Adrenal gland (tissue), 9 donors: ENCODE measurements at regions not wholly inside any gene's neighbourhood (a gene's known extent, or its start where the extent isn't known, plus 50 kb on each side); places are given as distances from the start of the nearest gene placed in this dataset.

ENCODE experiments used
- DNase-seq, 7 donors: peaks; one replicate each; pipeline ENCODE4 v3.0.0-alpha.2; 2019 to 2020
- H3K27ac ChIP-seq, 5 donors: fragments of 200-600 bp; sonication (generic) in 4 of 5; 1 replicate in 3 of 5; 2 replicates in 2 of 5; pipeline versions ENCODE4 v1.5.1 to v1.8.0; 2016 to 2020; ENCODE audit warnings: mild to moderate bottlenecking in 1 of 5
- H3K27me3 ChIP-seq: fragments of 200-600 bp; 2 replicates; pipeline ENCODE4 v1.8.0; 2021
- H3K36me3 ChIP-seq, 2 donors: fragments of 200-600 bp; replicated peaks in 1 of 2; 1 replicate in 1 of 2; 2 replicates in 1 of 2; pipeline versions ENCODE4 v1.5.1 to v1.8.0; 2018 to 2022
- H3K4me1 ChIP-seq, 2 donors: fragments of 200-600 bp; replicated peaks in 1 of 2; 1 replicate in 1 of 2; 2 replicates in 1 of 2; pipeline versions ENCODE4 v1.5.1 to v1.8.0; 2018 to 2021
- H3K4me3 ChIP-seq, 4 donors: fragments of 200-600 bp; sonication (generic) in 3 of 4; one replicate each; pipeline ENCODE4 v1.5.1; 2016 to 2018
- H3K9me3 ChIP-seq, 3 donors: fragments of 200-600 bp; sonication (generic) in 1 of 3; replicated peaks in 1 of 3; 1 replicate in 2 of 3; 2 replicates in 1 of 3; pipeline versions ENCODE4 v1.5.1 to v1.8.0; 2016 to 2021
- CTCF ChIP-seq, 6 experiments: fragments of 450-650 bp in 4 of 6; fragments of 200-600 bp in 2 of 6; sonication (generic) in 1 of 6; IDR thresholded peaks; 1 replicate in 5 of 6; 2 replicates in 1 of 6; pipeline versions ENCODE4 v1.5.1 to v1.8.0; 2016 to 2021; ENCODE audit warnings: antibody characterized with exemption in 6 of 6, mild to moderate bottlenecking in 2 of 6, moderate library complexity in 1 of 6
- POLR2A ChIP-seq, 2 donors: fragments of 450-650 bp; IDR thresholded peaks; one replicate each; pipeline ENCODE4 v1.6.1; 2017; ENCODE audit warnings: antibody characterized with exemption in 2 of 2, mild to moderate bottlenecking in 2 of 2, moderate library complexity in 1 of 2
- WGBS, 4 donors: extraction: QIAGEN DNeasy Blood & Tissue Kit in 2 of 4; methylation state at CpG; one replicate each; pipeline versions ENCODE4 v1.1.5 to v1.1.7; 2013 to 2017; 5-methylcytosine and 5-hydroxymethylcytosine counted together
- intact Hi-C, 2 donors: fragments of 100-400 bp; cut with DNase I; formaldehyde crosslinking; loops; one replicate each; pipeline versions ENCODE4 v1.14.1 to v1.15.0; 2022 to 2023
- donor health status: healthy with polysubstance abuse.
- donor health status: Bipolar disorder and iron deficiency.
- donor health status: DM: yes; HTN: yes; CAD: no.
- donor health status: DM: no; HTN: no; CAD: no.
- donor health status: DM: no; HTN: no; CAD: no.

- H3K27ac ChIP-seq: no peak overlapping the region
- no peak for TF ChIP-seq POLR2A (IDR thresholded peaks at IDR 0.05)
- no peak for TF ChIP-seq CTCF (IDR thresholded peaks at IDR 0.05)
- WGBS, 4 donors: 89 to 94% (median 91%) methylated on average over 3 of the region's 3 CpGs
- intact Hi-C loops: no loop called here
- H3K4me1 ChIP-seq: no peaks in the 10 kb centered on the region
- no peaks in the 10 kb centered on the region for H3K9me3 ChIP-seq
- no peaks in the 10 kb centered on the region for H3K36me3 ChIP-seq
- DNase-seq: no peak
- H3K4me3 ChIP-seq: no peak overlapping the region
- no peaks in the 10 kb centered on the region for H3K27me3 ChIP-seq
Measured at GRCh38 chr11:103542851-103543250, 433.6 kb downstream of the DYNC2H1 start.

DNA sequence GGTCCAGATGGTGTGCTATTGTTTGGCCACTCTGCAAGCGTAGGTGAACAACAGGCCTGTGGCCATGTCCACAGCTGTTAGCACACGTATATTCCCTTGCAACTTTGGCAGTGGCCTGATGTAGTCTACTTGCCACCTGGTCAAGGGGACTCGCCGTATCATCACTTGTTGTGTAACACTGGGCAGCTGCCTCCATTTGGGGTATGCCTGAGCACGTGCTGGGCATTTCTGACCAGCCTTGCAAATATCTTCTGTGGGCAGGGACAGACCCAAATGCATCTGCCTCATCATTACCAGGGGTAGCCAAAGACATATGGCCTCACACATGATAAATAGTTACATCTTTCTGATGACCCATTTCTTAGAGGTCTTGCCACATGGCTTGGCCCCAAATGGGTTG is 434.2 kb downstream of the DYNC2H1 start:
- Histone ChIP-seq H3K9me3 (no peaks in the 10 kb centered on the region), H3K4me3 (no peak overlapping the region), H3K27me3 (no peaks in the 10 kb centered on the region), H3K27ac (no peak overlapping the region), H3K36me3 (no peaks in the 10 kb centered on the region), H3K4me1 (no peaks in the 10 kb centered on the region)
- DNase-seq: no peak
- no peak for TF ChIP-seq POLR2A (IDR thresholded peaks at IDR 0.05)
- TF ChIP-seq CTCF (IDR thresholded peaks at IDR 0.05): no peak
- 81 to 93% (median 88%) methylated on average over 4 to 5 of the region's 5 CpGs for WGBS, 4 donors
- intact Hi-C loops: no loop called here

GRCh38 chr11:103544874-103545273 is 435.6 kb downstream of the DYNC2H1 start:
- no peaks in the 10 kb centered on the region for H3K36me3 ChIP-seq
- no peak overlapping the region for H3K4me3 ChIP-seq
- H3K27ac ChIP-seq: no peak overlapping the region
- TF ChIP-seq CTCF (IDR thresholded peaks at IDR 0.05) (no peak), POLR2A (IDR thresholded peaks at IDR 0.05) (no peak)
- DNase-seq: no peak
- no peaks in the 10 kb centered on the region for H3K4me1 ChIP-seq
- H3K9me3 ChIP-seq: no peaks in the 10 kb centered on the region
- intact Hi-C loops: no loop called here
- no peaks in the 10 kb centered on the region for H3K27me3 ChIP-seq
- WGBS, 4 donors: 83 to 94% (median 91%) methylated on average over 7 to 8 of the region's 8 CpGs

GRCh38 chr11:103545551-103545950 is 436.3 kb downstream of the DYNC2H1 start:
- no peaks in the 10 kb centered on the region for H3K36me3 ChIP-seq
- H3K27ac ChIP-seq: no peak overlapping the region
- no peaks in the 10 kb centered on the region for H3K9me3 ChIP-seq
- intact Hi-C loops: no loop called here
- no peaks in the 10 kb centered on the region for H3K4me1 ChIP-seq
- no peak overlapping the region for H3K4me3 ChIP-seq
- no peaks in the 10 kb centered on the region for H3K27me3 ChIP-seq
- no peak for DNase-seq
- no peak for TF ChIP-seq POLR2A (IDR thresholded peaks at IDR 0.05)
- TF ChIP-seq CTCF (IDR thresholded peaks at IDR 0.05): no peak
